ENCODE measurements at regions not wholly inside any gene's neighbourhood (a gene's known extent, or its start where the extent isn't known, plus 50 kb on each side); places are given as distances from the start of the nearest gene placed in this dataset.

DNA sequence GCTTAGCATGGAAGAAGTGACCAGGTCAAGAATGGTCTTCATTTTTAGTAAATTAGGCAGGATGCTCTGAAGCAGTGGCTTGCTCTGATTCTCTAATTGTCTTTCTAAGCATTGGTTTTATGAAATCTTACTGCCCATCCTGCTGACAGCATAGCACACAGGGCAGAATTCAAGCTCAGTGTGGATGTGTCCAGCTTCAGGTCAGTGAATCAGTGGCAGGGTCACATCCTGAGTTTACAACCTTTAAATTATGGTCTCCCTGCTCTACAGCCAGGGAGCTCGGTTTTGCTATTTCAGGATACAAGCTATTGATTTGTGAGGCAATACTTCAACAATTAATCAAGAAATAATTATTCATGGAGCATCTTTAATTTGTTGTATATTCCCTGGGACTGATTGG lies 202.3 kb upstream of the RXFP2 start:
- H3K36me3 ChIP-seq: no peaks in the 10 kb centered on the region
- H3K27me3 ChIP-seq: no peaks in the 10 kb centered on the region
- H3K27ac ChIP-seq: no peak overlapping the region
- H3K4me3 ChIP-seq: no peak overlapping the region
- DNase-seq: no peak
- H3K4me1 ChIP-seq: no peaks in the 10 kb centered on the region
- 45 to 70% methylated on average over 1 of the region's 1 CpG for WGBS, 2 donors
- TF ChIP-seq, protein P1, sequence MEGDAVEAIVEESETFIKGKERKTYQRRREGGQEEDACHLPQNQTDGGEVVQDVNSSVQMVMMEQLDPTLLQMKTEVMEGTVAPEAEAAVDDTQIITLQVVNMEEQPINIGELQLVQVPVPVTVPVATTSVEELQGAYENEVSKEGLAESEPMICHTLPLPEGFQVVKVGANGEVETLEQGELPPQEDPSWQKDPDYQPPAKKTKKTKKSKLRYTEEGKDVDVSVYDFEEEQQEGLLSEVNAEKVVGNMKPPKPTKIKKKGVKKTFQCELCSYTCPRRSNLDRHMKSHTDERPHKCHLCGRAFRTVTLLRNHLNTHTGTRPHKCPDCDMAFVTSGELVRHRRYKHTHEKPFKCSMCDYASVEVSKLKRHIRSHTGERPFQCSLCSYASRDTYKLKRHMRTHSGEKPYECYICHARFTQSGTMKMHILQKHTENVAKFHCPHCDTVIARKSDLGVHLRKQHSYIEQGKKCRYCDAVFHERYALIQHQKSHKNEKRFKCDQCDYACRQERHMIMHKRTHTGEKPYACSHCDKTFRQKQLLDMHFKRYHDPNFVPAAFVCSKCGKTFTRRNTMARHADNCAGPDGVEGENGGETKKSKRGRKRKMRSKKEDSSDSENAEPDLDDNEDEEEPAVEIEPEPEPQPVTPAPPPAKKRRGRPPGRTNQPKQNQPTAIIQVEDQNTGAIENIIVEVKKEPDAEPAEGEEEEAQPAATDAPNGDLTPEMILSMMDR (IDR thresholded peaks at IDR 0.05): no peak
- intact Hi-C loops (cut with DNase I): no loop called here
- H3K9me3 ChIP-seq: no peaks in the 10 kb centered on the region

DNA sequence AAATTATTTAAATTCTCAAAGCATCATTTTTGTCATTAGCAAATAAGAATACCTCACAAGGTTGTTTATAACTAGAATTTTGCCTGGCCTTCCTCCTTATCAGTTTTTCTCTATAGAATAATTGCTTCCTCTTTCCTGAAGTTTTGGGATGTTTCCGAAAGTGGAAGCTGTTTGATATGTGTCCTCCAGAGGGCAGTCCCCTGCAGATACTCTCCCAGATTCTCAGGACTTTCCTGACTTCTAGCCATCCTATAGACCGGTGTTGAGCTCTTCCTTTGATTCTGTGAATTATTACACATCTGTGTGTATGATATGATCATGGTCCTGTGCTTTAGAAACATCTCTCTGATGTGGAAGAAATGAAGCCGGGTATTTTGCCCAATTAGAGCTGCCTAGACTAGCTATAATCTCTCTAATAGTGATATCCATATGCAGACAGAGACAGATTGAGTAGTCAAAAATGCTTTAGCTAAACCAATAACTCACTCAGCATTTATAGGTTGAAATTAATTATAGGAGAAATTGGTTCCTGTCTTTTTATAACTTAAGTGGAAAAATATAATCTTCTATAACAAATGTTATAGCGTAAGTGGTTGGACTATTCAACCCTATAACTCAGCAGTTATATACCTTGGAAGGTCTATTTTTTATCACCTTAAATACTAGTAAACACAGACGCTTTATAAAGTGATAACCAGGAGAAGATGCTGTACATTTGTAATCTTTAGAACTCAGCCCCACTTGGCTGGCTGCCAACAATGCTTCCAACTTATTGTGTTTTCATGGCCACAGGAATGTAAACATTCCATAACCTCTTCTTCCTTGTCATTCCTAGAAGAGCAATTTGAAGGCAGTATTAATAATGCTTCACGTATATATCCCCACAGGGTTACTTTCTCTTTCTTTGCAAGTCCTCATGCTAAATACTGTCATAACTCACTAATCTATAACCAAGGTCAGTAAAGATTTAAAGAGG lies 201.0 kb upstream of the RXFP2 start:
- intact Hi-C loops (cut with DNase I): no loop called here
- no peaks in the 10 kb centered on the region for H3K9me3 ChIP-seq
- TF ChIP-seq, protein P1 (IDR thresholded peaks at IDR 0.05): peak in 5 of 6 experiments; percentile 17 to 51 (median 27)
- no peak for TF ChIP-seq POLR2A (IDR thresholded peaks at IDR 0.05)
- no peaks in the 10 kb centered on the region for H3K36me3 ChIP-seq
- H3K4me1 ChIP-seq: no peaks in the 10 kb centered on the region
- DNase-seq: no peak
- no peaks in the 10 kb centered on the region for H3K27me3 ChIP-seq
- no peak overlapping the region for H3K27ac ChIP-seq
- no peak overlapping the region for H3K4me3 ChIP-seq
- 32 to 38% methylated on average over 6 of the region's 6 CpGs for WGBS, 2 donors

DNA sequence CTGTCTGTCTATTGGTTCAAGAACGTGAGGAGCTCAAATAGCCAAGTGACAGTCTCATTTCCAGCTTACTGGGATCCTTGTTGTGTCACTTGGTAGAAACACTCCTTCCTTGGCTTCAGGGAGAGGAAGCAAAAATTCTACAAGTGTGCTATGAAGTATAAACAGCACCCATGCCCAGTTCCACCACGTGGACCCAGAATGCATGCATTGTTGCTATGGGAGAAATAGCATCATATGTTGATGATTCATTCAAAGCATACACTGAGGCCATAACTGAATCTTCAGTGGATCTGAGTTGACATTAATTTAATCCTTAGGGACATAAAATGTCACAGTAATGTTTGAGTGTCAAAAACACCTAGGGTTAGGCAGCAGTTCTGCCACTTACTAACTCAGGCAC lies 199.0 kb upstream of the RXFP2 start:
- intact Hi-C loops (cut with DNase I): no loop called here
- Histone ChIP-seq H3K27ac (no peak overlapping the region), H3K4me3 (no peak overlapping the region), H3K4me1 (no peaks in the 10 kb centered on the region), H3K36me3 (no peaks in the 10 kb centered on the region), H3K27me3 (no peaks in the 10 kb centered on the region), H3K9me3 (no peaks in the 10 kb centered on the region)
- DNase-seq: no peak
- TF ChIP-seq, protein P1 (IDR thresholded peaks at IDR 0.05): no peak
- WGBS, 2 donors: 40 to 64% methylated on average over 2 of the region's 2 CpGs

DNA sequence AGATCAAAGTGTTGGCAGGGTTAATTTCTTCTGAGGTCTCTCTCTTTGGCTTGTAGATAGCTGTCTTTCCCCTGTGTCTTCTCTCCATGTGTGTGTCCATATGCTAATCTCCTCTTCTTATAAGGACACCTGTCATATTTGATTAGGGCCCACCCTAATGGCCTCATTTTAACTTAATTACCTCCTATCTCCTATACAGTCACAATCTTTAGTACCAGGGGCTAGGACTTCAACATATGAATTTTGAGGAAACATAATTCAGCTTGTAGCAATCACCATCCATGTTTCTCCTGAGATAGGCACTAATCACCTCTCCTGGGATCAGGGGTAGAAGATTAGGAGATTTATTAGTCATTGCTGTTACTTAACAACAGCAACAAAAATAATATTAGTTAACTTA lies 196.1 kb upstream of the RXFP2 start:
- H3K4me3 ChIP-seq: no peak overlapping the region
- H3K27ac ChIP-seq: no peak overlapping the region
- no peaks in the 10 kb centered on the region for H3K9me3 ChIP-seq
- H3K4me1 ChIP-seq: no peaks in the 10 kb centered on the region
- TF ChIP-seq POLR2A (IDR thresholded peaks at IDR 0.05): no peak
- TF ChIP-seq, protein P1 (IDR thresholded peaks at IDR 0.05): no peak
- intact Hi-C loops (cut with DNase I): no loop called here
- no peaks in the 10 kb centered on the region for H3K27me3 ChIP-seq
- no peak for DNase-seq
- no peaks in the 10 kb centered on the region for H3K36me3 ChIP-seq

DNA sequence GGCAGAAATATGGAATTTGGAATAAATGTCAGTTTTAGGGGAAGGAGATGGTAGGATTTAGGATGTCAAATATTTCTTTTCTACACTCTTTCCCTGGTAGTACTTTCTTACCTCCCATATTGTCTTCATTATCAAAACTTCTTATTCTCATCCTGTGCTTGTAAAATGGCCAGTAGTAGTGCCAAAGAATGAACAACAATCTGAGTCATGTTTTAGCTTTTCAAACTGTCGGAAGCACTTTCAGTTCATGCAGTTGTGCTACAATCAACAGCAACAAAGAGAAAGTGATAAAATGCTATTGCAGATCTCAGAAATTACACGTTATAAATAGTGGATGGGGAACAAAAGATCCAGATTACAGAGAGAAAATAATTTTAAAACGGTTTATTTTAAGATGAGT lies 193.7 kb upstream of the RXFP2 start:
- TF ChIP-seq, protein P1 (IDR thresholded peaks at IDR 0.05): no peak
- TF ChIP-seq POLR2A (IDR thresholded peaks at IDR 0.05): no peak
- WGBS, 2 donors: 32 to 34% methylated on average over 3 of the region's 3 CpGs
- Histone ChIP-seq H3K27ac (no peak overlapping the region), H3K27me3 (no peaks in the 10 kb centered on the region), H3K4me1 (no peaks in the 10 kb centered on the region), H3K36me3 (no peaks in the 10 kb centered on the region), H3K9me3 (no peaks in the 10 kb centered on the region), H3K4me3 (no peak overlapping the region)
- DNase-seq: no peak
- intact Hi-C loops (cut with DNase I): no loop called here

All from esophagus squamous epithelium (tissue), 5 donors.